HepG2 (cell line): ENCODE measurements at regions not wholly inside any gene's neighbourhood (a gene's known extent, or its start where the extent isn't known, plus 50 kb on each side); places are given as distances from the start of the nearest gene placed in this dataset.

Experiments
- ATAC-seq: fragments of 200-7000 bp; cut with Tn5 transposase; 3 replicates; pipeline ENCODE4 v1.9.1; 2020; ENCODE audit warnings: mild to moderate bottlenecking, moderate library complexity
- BruUV-seq: library from RNA; stranded (reverse); fragments of 400-500 nt; replicated peaks from 2 replicates; lab custom pipeline; 2021; lab: Mats Ljungman, UMichigan
- CTCF ChIA-PET: fragments of 300-600 bp; formaldehyde crosslinking; extraction: SDS; loops from one replicate; lab custom pipeline; 2021; ENCODE audit warnings: low total read pairs, inconsistent platforms, low intra/inter-chr PET ratio; lab: Yijun Ruan, JAX
- POLR2A ChIA-PET: fragments of 350-600 bp; sonication (Branson Sonifier 250); formaldehyde crosslinking; loops from one replicate; lab custom pipeline; 2020; ENCODE audit warnings: antibody characterized with exemption, inconsistent platforms; lab: Yijun Ruan, JAX
- DNase-seq: peaks from one replicate; pipeline ENCODE4 v3.0.0-alpha.2; 2015; ENCODE audit warnings: low spot score
- FAIRE-seq: peaks from 3 replicates; lab custom pipeline; 2011; peaks lifted over from hg19 to GRCh38; lab: Jason Lieb, UNC
- H2AFZ ChIP-seq: one replicate; pipeline ENCODE4 v1.6.1; 2011; ENCODE audit warnings: low read length, inconsistent platforms
- H3K27ac ChIP-seq: fragments of 300-600 bp; 3 replicates; pipeline ENCODE4 v1.8.0; 2011; ENCODE audit warnings: mixed run types, mild to moderate bottlenecking, mixed read lengths, low read length, inconsistent platforms; ENCODE audit not compliant: insufficient read depth; ENCODE audit errors: extremely low read length
- H3K27me3 ChIP-seq, 2 experiments: fragments of 200-600 bp in 1 of 2; 2 replicates in 1 of 2; 3 replicates in 1 of 2; pipeline versions ENCODE4 v1.6.0 to v1.8.0; 2011; ENCODE audit warnings: low read length in 2 of 2, mild to moderate bottlenecking in 2 of 2, moderate library complexity in 2 of 2, inconsistent platforms in 1 of 2; ENCODE audit not compliant: insufficient read depth in 2 of 2, control insufficient read depth in 1 of 2
- H3K36me3 ChIP-seq, 2 experiments: fragments of 200-600 bp in 1 of 2; replicated peaks in 1 of 2; 2 replicates in 1 of 2; 3 replicates in 1 of 2; pipeline versions ENCODE4 v1.5.1 to v1.8.0; 2011; ENCODE audit warnings: low read length in 2 of 2, inconsistent platforms in 1 of 2; ENCODE audit not compliant: insufficient read depth in 2 of 2, control insufficient read depth in 1 of 2
- H3K4me1 ChIP-seq: 2 replicates; pipeline ENCODE4 v1.5.1; 2012; ENCODE audit warnings: low read length, inconsistent platforms; ENCODE audit not compliant: insufficient read depth
- H3K4me2 ChIP-seq: 2 replicates; pipeline ENCODE4 v1.6.0; 2011; ENCODE audit warnings: low read depth, low read length, inconsistent platforms
- H3K4me3 ChIP-seq, 3 experiments: fragments of 200-600 bp in 1 of 3; sonication (generic), shearing (Covaris generic) in 1 of 3; replicated peaks in 1 of 3; 2 replicates each; pipeline ENCODE4 v1.5.1; 2011 to 2016; ENCODE audit warnings: low read length in 3 of 3, inconsistent platforms in 2 of 3, low read depth in 2 of 3, mild to moderate bottlenecking in 2 of 3, control low read depth in 1 of 3, mixed read lengths in 1 of 3; ENCODE audit not compliant: insufficient read depth in 1 of 3
- H3K79me2 ChIP-seq: one replicate; pipeline ENCODE4 v1.6.1; 2011; ENCODE audit warnings: low read length, inconsistent platforms; ENCODE audit not compliant: insufficient read depth
- H3K9ac ChIP-seq: 2 replicates; pipeline ENCODE4 v1.6.0; 2011; ENCODE audit warnings: mild to moderate bottlenecking, low read depth, low read length, inconsistent platforms; ENCODE audit not compliant: insufficient read depth
- H3K9me3 ChIP-seq: 2 replicates; pipeline ENCODE4 v1.5.1; 2012; ENCODE audit warnings: mild to moderate bottlenecking, low read length
- H4K20me1 ChIP-seq: 2 replicates; pipeline ENCODE4 v1.6.0; 2011; ENCODE audit warnings: inconsistent platforms, mild to moderate bottlenecking, low read length, moderate library complexity; ENCODE audit not compliant: insufficient read depth
- ERF ChIP-seq: IDR thresholded peaks from 2 replicates; pipeline ENCODE4 v1.6.1; 2018; ENCODE audit warnings: missing biosample characterization, missing genetic modification reagents
- HDAC6 ChIP-seq: fragments of 200-600 bp; sonication (generic); IDR thresholded peaks from 2 replicates; pipeline ENCODE4 v1.7.0; 2017; ENCODE audit warnings: mild to moderate bottlenecking, antibody characterized with exemption, low read length, low read depth
- MED8 ChIP-seq: sonication (generic); formaldehyde crosslinking; IDR thresholded peaks from 2 replicates; pipeline ENCODE4 v1.8.1; 2023; ENCODE audit warnings: mild to moderate bottlenecking, missing genetic modification reagents; ENCODE audit not compliant: insufficient replicate concordance
- NCOA2 ChIP-seq: sonication (generic); formaldehyde crosslinking; IDR thresholded peaks from 2 replicates; pipeline ENCODE4 v1.8.0; 2022; ENCODE audit warnings: inconsistent platforms
- PCBP1 ChIP-seq: fragments of 200-400 bp; formaldehyde crosslinking; IDR thresholded peaks from 2 replicates; pipeline ENCODE4 v1.6.1; 2017; ENCODE audit warnings: mild to moderate bottlenecking, low read depth, low read length, borderline replicate concordance
- RNF2 ChIP-seq: fragments of 450-650 bp; conservative IDR thresholded peaks from 2 replicates; pipeline ENCODE4 v1.6.1; 2016; ENCODE audit warnings: low read depth
- YY1 ChIP-seq: IDR thresholded peaks from 2 replicates; pipeline ENCODE4 v1.6.1; 2011; ENCODE audit warnings: low read length, low read depth, moderate library complexity, mild to moderate bottlenecking; ENCODE audit not compliant: insufficient read depth, insufficient replicate concordance
- ZBTB3 ChIP-seq: sonication (generic); formaldehyde crosslinking; IDR thresholded peaks from 2 replicates; pipeline ENCODE4 v1.4.0; 2020; ENCODE audit warnings: low read depth, mild to moderate bottlenecking, moderate library complexity, missing genetic modification reagents, borderline replicate concordance
- ZBTB49 ChIP-seq: sonication (generic); formaldehyde crosslinking; IDR thresholded peaks from 2 replicates; pipeline ENCODE4 v1.4.0; 2020; ENCODE audit warnings: missing genetic modification reagents, borderline replicate concordance
- ZFP36 ChIP-seq: fragments of 150-350 bp; IDR thresholded peaks from 2 replicates; pipeline ENCODE4 v1.6.1; 2018; ENCODE audit warnings: borderline replicate concordance, low read length, low read depth; ENCODE audit not compliant: partially characterized antibody
- ZFP91 ChIP-seq: sonication (generic); formaldehyde crosslinking; IDR thresholded peaks from 2 replicates; pipeline ENCODE4 v1.9.0; 2022; ENCODE audit warnings: missing genetic modification reagents, mild to moderate bottlenecking, borderline replicate concordance
- ZNF263 ChIP-seq: sonication (generic); formaldehyde crosslinking; IDR thresholded peaks from 2 replicates; pipeline ENCODE4 v1.4.0; 2020; ENCODE audit warnings: missing genetic modification reagents
- ZNF333 ChIP-seq: sonication (generic); formaldehyde crosslinking; IDR thresholded peaks from 2 replicates; pipeline ENCODE4 v1.4.0; 2020; ENCODE audit warnings: mild to moderate bottlenecking, missing genetic modification reagents, borderline replicate concordance
- ZNF33B ChIP-seq: sonication (generic); formaldehyde crosslinking; IDR thresholded peaks from 2 replicates; pipeline ENCODE4 v1.5.1; 2020; ENCODE audit warnings: mild to moderate bottlenecking, missing genetic modification reagents
- ZNF414 ChIP-seq: sonication (generic); formaldehyde crosslinking; IDR thresholded peaks from 2 replicates; pipeline ENCODE4 v1.5.0; 2020; ENCODE audit warnings: missing genetic modification reagents
- ZNF550 ChIP-seq: sonication (generic); formaldehyde crosslinking; IDR thresholded peaks from 2 replicates; pipeline ENCODE4 v1.4.0; 2020; ENCODE audit warnings: mild to moderate bottlenecking, missing genetic modification reagents, borderline replicate concordance
- ZNF839 ChIP-seq: sonication (generic); formaldehyde crosslinking; IDR thresholded peaks from 2 replicates; pipeline ENCODE4 v1.4.0; 2020; ENCODE audit warnings: missing genetic modification reagents, mild to moderate bottlenecking, borderline replicate concordance
- ZNF841 ChIP-seq: sonication (generic); formaldehyde crosslinking; IDR thresholded peaks from 2 replicates; pipeline ENCODE4 v1.8.1; 2023; ENCODE audit warnings: missing genetic modification reagents, borderline replicate concordance
- ZSCAN9 ChIP-seq: IDR thresholded peaks from 2 replicates; pipeline ENCODE4 v1.6.1; 2016; ENCODE audit warnings: borderline replicate concordance
- WGBS: methylation state at CpG from one replicate; pipeline ENCODE4 v1.1.6; 2017; ENCODE audit warnings: low lambda C conversion rate; 5-methylcytosine and 5-hydroxymethylcytosine counted together
- in situ Hi-C: cut with HindIII; loops from 2 replicates; pipeline ENCODE4 v1.10.0; 2017; ENCODE audit warnings: low pct_unique_long_range_greater_than_20kb; ENCODE audit not compliant: extremely low pct_ligation_motif_present
- intact Hi-C: fragments of 100-400 bp; cut with micrococcal nuclease; formaldehyde crosslinking; loops from one replicate; pipeline ENCODE4 v1.10.0; 2022; ENCODE audit not compliant: unreplicated experiment

GRCh38 chr13:73715114-73715910, 418.9 kb downstream of the KLF12 start:
- ChIA-PET CTCF (no interaction called here), POLR2A (no interaction called here)
- intact Hi-C loops (no loop called here), in situ Hi-C loops (no loop called here)
- Histone ChIP-seq H3K9me3 (no peaks in the 10 kb centered on the region), H3K36me3 (no peaks in the 10 kb centered on the region), H2AFZ (no peak overlapping the region), H3K27me3 (no peaks in the 10 kb centered on the region), H3K9ac (no peak overlapping the region), H3K4me1 (peaks cover 10% of the 10 kb centered on the region; the same call in 1 of the 2 replicates), H3K27ac (no peak overlapping the region), H3K79me2 (no peaks in the 10 kb centered on the region), H4K20me1 (no peaks in the 10 kb centered on the region), H3K4me3 (no peak overlapping the region), H3K4me2 (no peak overlapping the region)
- ATAC-seq, result no peak
- no peak for TF ChIP-seq ZFP91
- TF ChIP-seq ZNF839 (CRISPR knock-in tag), result no peak
- no peak for TF ChIP-seq ZNF841 (CRISPR knock-in tag)
- no peak for TF ChIP-seq MED8 (CRISPR knock-in tag)
- TF ChIP-seq ZFP36, result no peak
- TF ChIP-seq HDAC6, result no peak
- TF ChIP-seq ZNF263 (CRISPR knock-in tag), result no peak
- TF ChIP-seq ZBTB3 (CRISPR knock-in tag), result no peak
- no peak for TF ChIP-seq ERF
- TF ChIP-seq PCBP1, result no peak
- no peak for TF ChIP-seq ZBTB49 (CRISPR knock-in tag)
- TF ChIP-seq ZNF33B (CRISPR knock-in tag), result no peak
- TF ChIP-seq RNF2, result no peak
- TF ChIP-seq ZNF550 (CRISPR knock-in tag), result no peak
- no peak for TF ChIP-seq NCOA2 (CRISPR knock-in tag)
- no peak for TF ChIP-seq ZSCAN9
- TF ChIP-seq ZNF414 (CRISPR knock-in tag), result no peak
- no peak for TF ChIP-seq ZNF333 (CRISPR knock-in tag)
- no peak for TF ChIP-seq YY1
- BruUV-seq, result no TSS peak
- DNase-seq, result no peak
- FAIRE-seq, result no peak
- 83% methylated on average over 15 of the region's 15 CpGs for WGBS
